Stimulated activated CD8-positive, alpha-beta memory T cell treated with anti-CD3 and anti-CD28 coated beads, Interleukin-7, amount 100 ng/mL, for 24 hours (primary cell): ENCODE measurements at regions not wholly inside any gene's neighbourhood (a gene's known extent, or its start where the extent isn't known, plus 50 kb on each side); places are given as distances from the start of the nearest gene placed in this dataset.
"Not testable (repeated sequence)": the region's sequence is repeated elsewhere in the genome, so short reads cannot be mapped to it uniquely, and the experiment has no call there.

Source experiments
- DNase-seq: peaks from one replicate; pipeline ENCODE4 v3.0.0-alpha.2; 2020; ENCODE audit warnings: low read depth

DNA sequence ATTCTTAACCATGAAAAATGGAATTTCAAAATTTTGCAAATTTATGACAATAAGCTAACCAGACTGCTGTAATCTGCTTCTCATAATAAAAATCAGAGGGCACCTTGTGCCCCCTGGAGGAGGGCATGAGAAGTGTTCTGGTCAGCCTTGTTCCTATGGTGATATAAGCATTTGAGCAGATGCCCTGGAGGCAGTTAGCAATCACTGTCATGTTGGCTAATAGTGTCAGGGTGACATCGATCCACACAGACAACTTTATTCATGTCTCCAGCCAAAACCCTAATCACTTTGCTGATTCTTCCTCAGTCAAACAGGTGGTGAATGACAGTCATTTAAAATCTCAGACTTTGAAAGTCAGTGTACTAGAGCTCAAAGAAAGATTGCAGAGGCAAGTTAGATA lies 943.0 kb downstream of the GALC start:
- DNase-seq: no peak

DNA sequence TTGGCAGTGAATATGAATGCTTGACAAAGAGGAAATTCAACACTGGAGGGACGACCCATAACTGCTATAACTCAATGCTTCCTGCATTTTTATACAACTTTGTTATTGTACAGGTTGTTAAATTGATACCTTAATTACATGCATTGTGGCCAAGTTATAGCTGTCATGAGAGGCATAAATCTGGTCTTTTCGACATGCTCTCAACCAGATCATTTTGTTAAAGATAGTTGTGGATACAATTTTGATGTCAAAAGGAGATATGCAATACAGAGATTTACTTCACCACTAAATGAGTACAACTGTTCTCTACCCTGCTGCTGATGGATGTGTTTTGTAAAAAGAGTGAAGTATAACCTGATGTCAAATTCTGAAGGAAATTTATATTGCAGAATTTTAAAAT lies 946.0 kb downstream of the GALC start:
- DNase-seq: no peak

DNA sequence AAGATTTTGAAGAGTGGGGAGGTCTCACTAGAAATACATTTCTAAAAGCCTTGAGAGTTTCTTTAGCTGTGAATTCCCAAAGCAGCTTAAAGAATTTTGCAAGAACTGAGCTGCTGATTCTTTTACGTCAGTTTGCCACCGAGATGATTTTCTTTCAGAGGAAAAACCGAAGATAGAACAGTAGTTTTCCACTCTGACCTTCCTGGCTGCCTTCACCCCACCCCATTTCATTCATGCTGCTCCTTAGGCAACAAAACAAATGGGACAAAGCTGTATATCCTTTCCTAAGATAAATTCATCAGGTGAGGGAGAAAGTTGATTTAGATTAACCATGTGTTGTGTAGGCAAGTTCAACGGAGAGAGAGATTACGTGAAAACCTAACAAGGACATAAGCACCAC lies 947.0 kb downstream of the GALC start:
- DNase-seq: no peak

DNA sequence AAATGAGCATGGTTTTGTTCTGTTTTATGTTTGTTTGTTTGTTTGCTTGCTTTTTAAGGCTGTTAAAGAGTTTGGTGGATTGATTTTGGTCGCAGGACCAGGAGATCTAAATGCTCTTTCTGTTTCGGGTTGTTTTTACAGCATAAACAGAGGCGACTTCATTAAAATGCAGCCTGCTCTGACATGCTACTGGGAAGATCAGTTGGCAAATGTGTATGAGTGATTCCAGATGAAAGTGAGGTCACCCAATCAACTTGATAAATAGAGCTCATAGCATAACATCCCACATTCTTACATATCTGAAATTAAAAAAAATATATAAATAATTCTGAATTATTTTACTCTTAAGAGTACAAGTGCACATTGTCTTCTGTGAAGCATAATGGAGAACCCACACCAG lies 947.7 kb downstream of the GALC start:
- no peak for DNase-seq

DNA sequence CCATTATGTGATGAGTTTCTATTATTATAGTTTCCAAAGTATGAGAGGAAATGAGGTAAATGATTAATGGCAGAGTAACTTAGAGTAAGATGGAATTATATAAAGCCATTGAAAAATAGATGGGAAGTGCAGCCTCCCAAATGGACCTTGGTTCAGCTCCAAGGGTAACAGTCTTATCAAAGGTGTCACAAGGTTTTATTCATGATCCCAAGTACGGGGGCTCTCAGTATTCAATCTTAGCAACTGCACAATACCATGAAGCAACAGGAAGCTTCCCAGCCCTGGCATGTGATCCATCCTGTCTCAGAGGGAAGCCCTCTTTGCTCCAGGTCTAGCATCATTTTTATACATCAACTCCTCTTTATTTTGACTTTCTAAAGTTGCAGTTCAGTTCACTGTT lies 948.2 kb downstream of the GALC start:
- DNase-seq: no peak

DNA sequence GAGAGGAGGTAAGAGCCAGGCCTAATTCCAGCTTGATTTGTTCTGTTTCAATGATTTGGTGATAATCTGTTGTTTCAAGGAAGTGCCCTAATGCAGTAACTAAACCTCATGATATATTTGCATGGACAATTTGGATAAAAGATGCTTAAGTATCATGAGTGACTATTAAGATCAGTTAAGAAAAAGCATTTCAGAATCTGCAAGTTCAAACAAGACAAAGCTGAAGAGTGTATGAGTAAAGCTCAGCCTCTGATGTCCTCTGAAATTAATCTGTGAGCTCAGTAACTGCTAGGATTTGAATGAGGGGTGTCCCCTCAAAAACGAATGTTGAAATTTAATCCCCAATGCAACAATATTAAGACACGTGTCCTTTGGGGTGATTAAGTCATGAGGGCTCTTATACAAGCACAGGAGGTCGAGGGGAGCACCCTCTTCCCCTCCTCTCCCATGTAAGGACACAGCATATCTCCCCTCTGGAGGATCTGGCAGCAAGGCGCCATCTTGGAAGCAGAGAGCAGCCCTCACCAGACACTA lies 949.2 kb downstream of the GALC start:
- no peak for DNase-seq

DNA sequence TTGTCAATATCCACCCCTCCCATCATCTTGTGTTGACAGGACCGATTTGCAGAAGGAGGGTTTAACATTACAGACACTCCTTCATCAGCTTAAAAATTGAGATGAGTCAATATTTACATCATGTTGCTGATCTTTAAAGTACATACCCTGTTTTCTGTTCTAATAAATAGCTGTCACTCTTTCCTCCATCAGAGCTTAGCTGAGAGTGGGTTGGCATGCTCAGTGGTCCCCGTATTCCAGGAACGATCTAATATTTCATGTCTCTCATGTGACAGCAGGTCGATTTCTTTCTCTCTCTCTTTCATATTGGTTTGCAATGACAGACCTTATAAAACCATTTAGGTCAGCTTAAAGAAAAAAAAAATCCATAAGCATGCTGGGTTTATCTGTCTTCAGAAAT lies 950.6 kb downstream of the GALC start:
- no peak for DNase-seq

DNA sequence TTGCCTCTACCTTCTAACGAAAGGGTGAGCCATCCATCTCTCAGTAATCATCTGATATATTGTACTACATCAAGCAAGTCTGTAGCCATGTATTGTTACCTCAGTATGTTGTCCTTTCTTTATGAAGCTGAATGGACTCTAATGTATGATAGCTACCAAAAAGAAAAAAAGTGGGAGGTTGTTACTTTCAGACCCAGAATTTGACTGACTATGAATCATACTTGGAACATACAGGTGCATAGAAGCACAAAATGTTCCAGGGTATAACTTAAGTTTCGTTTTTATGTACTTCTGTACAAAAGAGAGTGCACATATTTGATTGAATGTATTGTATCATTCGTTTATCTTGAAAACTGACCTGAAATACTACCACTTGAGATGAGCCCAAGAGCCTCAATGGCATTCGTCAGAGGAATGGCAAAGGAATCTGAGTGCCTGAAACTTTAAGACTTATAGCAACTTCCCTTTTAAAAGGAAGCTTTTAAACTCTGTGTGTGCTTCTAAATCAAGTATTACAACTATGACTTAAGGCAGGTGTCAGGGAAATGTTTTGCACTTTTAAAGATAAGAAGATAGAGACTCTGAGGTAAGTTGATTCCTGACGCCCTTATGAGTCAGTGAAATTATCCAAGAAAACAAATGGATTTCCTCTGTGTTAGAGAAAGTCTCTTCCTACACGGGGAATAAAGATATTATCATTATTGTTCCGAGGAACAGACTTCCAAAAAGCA lies 951.5 kb downstream of the GALC start:
- no peak for DNase-seq

DNA sequence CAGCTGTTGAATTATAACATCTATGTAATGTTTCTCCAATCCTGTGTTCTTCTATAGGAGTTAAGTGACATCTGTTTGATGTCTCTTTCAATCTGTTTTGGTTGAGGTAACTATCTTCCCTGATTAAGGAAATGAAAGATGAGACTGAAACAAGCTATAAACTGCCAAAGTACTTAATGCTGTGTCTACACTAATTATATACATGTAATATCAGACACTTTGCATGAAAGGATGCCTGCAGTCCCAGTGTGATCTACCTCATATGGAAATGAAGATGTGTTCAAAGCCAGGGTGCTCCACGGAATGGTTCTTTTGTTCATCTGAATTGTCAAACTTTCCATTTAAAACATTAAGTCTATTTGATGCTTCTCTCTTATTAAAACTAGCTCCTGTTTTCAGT lies 958.3 kb downstream of the GALC start:
- no peak for DNase-seq

DNA sequence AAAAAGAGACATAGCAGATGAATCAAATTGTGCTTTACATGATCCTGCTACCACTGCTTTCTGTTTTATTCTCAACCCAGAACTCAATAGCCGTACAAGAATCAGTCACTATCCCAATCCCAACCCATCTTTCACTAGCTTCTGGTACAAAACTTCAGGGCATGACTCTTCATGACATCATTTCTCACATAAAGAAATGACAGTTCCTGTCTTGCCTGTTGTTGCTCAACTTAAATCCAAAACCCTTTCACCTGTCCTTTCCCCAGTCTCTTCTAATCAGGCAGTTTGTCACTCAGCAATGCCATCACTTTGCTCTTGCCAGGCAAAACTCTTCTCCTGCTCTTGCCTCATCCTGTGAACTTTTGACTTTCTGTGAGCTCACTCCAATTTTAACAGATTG lies 962.8 kb downstream of the GALC start:
- DNase-seq: no peak

DNA sequence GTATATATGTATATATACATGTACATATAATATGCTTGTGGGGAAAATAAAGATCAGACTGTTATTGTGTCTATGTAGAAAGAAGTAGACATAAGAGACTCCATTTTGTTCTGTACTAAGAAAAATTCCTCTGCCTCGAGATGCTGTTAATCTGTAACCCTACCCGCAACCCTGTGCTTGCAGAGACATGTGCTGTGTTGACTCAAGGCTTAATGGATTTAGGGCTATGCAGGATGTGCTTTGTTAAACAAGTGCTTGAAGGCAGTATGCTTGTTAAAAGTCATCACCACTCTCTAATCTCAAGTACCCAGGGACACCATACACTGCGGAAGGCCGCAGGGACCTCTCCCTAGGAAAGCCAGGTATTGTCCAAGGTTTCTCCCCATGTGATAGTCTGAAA lies 972.9 kb downstream of the GALC start:
- not testable (repeated sequence) for DNase-seq

DNA sequence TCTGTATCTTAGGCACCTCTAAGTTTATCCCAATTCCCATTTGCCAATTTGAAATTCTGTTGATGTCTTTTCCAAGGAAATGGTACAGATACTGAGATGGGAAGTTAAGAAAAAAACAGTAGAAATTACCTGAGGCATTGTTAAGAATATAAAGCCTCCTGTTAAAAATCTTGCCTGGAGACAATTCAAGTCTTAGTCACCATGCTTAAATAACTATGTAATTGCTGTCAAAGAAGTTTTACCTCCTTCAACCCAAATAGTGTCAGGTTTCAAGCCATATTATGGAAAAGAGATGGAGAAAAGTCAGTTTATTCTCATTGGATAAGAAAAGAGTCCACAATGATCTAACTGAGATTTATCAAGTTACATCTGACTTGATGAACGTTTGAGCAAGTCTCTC lies 974.7 kb downstream of the GALC start:
- DNase-seq: no peak

DNA sequence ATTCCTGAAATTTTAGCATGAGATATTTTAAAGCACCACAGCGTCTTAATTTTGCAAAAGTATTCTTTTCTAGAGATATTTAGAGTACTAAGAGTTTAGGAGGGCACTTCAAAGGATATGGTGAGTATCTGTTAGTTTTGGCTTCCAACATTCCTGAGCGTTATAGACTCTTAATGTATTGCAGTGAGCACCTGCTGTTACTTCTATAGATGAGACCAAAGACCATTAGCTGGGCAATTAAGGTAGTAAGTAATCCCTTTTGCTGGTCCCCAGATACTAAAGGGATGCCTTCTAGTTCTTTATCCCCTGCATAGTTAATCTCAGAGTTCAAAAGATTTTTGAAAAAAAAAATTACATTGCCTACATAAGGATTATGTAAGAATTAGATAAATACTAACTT lies 975.6 kb downstream of the GALC start:
- no peak for DNase-seq

DNA sequence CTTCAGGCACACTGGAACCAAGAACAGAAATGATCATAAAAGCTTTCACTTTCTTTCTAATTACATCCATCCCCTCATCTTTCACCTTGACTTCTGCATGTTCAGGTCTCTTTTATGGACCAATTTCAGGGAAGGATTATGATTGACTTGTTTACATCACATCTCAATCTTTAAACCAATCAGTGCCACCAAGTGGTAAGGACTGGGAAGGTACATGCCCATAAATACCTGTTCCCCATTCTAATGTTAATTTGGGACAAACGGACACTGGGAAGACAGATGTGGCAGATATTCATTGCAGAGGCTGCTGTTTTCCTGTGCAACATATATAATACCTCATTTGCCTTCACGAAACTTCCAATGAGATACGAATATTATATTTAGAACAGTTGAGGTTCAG lies 978.1 kb downstream of the GALC start:
- no peak for DNase-seq

DNA sequence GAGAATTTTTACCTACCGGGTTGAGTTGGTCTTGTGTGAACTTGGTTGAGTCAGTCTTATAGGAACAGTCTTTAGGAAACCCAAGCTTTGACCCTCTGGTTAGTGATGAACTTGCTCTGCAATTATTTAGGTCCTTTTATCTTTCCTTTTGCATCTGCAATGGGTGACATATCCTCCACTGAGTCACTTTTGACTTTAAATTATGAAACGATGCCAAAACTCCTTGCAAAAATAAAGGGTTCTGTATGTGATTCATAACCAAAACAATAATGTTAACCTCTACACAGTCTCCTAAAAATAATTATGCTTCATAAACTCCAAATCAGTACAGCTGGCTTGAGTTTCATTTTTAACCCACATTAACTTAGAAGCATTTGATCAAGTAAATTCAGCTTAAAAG lies 979.4 kb downstream of the GALC start:
- no peak for DNase-seq

DNA sequence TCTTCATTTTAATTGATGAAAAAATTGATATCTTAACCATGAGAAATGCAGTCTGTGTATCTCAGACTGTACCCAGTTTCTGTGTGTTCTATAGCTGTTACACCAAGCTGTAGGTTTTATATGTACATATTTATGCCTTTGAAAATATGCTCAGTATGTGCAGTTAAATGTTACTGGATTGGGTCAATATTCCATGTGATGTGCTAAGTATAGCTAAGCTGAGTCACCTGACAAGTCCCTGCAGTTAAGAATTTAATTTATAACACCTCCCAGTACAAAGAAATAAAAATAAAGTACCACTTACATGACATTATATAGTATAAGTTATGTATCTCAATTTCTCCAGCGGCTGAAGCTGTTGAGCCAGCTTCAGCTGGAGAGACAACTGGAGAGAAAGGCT lies 984.0 kb downstream of the GALC start:
- no peak for DNase-seq

DNA sequence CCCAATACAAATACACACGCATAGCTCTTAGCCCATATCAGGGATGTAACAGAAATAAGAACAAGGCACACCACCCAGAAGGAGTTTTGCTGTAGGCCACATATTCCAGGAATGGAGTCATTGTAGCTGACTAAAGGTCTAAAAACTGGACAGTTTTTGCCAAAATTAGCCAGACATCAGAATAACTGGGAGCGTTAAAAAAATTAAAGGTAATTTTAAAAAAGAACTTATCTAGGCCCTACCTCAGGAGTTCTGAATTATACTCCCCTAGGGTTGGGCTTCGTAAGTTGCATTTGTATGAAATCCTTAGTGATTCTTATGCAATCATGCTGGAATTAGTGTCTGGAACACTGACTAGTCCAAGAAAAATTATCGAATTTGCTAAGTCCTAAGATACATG lies 987.7 kb downstream of the GALC start:
- no peak for DNase-seq

DNA sequence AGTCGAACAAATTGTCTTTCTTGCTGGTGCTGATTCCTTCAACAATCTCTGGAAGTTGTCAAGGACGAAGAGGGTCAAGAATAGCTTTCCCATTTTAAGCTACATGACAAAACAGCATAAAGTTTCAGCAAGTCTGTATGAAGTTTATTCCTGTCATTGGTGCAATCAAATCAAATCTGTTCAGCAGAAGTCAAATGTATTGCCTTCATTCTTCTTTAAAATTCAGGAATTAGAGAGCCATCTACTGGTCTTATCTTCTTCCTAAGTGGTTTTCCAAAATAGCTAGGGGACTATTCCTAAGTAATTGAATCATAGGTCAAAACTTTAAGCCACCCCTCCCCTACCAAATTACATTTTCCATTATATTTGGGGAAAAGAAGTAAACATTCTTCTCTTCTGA lies 990.2 kb downstream of the GALC start:
- DNase-seq: no peak

DNA sequence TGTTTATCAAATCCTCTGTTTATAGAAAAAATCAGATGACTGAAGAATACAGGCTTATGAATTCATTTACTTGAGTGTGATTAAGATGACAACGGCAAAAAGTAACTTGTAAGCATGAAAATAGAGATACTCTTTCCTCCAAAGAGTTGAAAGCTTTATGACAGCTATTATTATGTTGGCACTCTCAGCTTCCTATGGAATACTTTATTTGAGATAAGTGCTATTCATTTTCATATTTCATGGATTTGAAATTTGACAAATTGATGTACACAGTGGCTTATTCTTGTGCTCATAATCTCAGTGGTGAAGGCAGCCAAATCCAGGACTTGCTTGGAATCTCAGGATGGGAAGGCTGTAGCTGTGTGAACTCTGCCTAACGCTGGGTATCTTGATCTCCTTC lies 991.6 kb downstream of the GALC start:
- DNase-seq: no peak

DNA sequence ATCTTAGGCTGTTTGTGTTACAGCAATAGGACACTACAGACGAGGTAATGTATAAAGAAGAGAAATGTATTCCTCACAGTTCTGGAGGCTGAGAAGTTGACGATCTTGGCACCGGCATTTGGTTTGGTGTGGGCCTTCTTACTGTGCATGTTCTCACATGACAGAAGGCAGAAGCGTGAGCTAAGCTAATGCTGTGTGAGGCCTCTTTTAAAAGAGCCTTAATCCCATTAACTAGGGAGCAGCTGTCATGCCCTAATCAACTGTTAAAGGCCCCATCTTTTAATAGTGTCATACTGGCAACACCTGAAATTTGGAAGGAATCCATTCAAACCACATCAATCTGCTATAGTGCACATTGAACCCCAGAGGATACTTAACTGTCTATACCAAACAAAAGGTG lies 992.9 kb downstream of the GALC start:
- DNase-seq: no peak

DNA sequence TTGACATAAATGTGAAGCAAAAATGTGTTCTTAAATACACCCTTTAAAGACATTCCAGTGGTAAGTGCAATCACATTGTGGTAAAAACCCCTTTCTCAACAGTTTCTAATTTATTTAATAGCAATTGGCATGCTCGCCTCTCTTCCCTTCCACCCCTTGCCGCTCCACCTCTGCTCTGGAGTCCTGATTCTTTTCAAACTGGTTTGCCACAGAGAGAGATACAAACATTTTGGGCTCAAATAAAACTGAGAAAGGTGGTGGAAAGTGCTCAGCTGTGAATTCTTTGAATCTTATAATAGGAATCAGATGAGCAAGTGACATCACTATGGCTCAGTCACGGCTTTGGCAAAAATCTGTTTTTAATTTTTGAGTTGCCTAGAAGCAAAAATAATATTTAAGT lies 993.9 kb downstream of the GALC start:
- DNase-seq: no peak

DNA sequence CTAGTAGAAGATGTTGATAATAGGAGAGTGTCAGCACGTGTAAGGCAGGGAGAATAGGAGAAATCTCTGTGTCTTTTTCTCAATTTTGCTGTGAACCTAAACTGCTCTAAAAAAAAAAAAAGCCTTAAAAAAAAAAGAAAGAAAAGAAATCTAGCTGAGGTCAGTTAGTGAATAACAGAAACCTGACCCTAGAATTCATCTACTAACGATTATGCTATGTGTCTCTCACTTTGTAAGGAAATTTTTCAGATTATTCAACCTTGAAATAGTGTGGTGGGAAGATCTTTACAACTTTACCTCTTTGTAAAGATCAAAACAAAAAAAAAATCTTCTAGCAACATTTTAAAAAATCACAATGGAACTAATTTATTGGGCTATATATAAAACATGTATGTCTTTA lies 995.7 kb downstream of the GALC start:
- no peak for DNase-seq

DNA sequence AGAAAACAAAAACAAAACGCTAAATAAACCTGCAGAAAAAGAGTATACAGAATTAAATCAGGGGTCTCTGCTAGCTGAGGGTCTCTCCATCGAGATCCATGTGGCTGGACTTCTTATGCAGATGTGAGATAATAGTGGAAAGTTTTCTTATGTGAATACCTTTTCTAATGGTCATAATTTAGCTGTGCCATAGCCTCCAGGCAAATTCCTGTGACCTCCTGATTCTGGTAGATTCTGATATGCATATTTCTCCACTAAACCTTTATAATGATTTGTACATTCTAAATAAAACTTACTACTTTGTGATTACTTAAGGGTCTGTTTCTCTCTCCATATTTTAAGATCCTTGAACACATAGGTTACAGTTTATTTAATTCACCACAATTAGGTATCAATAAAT lies 1002.6 kb downstream of the GALC start:
- no peak for DNase-seq

DNA sequence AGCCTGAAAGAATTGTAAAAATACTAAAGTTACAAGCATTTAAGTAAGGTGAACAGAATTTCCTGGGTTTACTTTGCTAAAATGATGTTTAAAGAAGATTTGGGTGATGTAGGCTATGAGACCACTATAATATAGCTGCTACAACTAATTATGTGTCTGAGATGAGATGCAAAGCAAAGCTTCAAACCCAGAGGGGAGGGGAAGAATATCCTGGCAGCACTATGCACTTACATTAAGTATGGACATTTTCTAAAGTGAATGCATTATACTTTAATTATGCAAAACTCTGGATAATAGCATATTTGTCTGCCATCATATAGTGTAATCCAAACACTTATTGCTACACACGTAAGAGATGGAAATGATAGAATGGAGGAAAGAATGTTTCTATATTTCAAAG lies 1003.7 kb downstream of the GALC start:
- DNase-seq: no peak

DNA sequence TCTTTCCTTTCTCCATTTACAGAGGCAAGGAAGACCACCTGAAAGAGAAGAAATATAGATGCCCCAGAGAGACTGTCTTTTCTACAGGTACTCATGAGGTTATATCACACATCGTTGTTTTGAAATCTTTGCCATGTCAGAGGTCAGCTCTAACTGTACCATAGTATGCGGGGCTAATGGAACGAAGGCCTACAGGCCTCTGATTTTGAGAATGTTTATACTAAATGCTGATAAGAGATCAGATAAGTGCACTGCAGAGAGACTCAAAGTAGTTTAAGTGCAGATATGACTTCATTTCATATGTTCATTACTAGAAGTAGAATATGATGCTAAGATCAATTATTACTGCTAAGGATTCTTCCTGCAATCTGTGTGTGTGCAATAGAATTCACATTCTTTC lies 1005.0 kb downstream of the GALC start:
- no peak for DNase-seq
